ENCODE measurements at regions not wholly inside any gene's neighbourhood (a gene's known extent, or its start where the extent isn't known, plus 50 kb on each side); places are given as distances from the start of the nearest gene placed in this dataset.

DNA sequence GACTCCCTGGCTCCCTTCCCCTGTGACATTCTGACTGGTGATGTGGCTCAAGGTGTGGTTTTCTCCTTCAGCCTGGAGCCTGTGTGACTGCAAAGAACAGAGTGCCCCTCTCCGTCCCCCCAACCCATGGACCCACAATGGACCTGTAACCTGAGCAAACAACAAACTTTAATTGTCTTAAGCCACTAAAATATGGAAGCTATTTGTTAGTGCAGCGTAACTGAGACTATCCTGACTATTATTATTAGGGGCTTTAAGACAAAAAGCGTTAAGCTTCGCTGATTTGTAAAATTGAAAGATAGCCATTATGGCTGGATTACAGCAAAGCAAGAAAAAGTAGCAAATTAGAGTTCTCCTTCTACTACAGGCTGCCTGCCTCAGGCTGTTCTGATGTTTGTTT lies 426.9 kb downstream of the STK39 start:
- no peak for TF ChIP-seq ZNF384 (IDR thresholded peaks at IDR 0.05)
- TF ChIP-seq PKNOX1 (IDR thresholded peaks at IDR 0.05) = no peak
- TF ChIP-seq SP1 (IDR thresholded peaks at IDR 0.05) = no peak
- no peak for TF ChIP-seq FOXM1 (IDR thresholded peaks at IDR 0.05; ENCODE audit: borderline replicate concordance)
- no peak for TF ChIP-seq SUZ12 (IDR thresholded peaks at IDR 0.05)
- no peak for TF ChIP-seq ELF4 (IDR thresholded peaks at IDR 0.05)
- no peak for TF ChIP-seq LEF1 (IDR thresholded peaks at IDR 0.05; ENCODE audit: borderline replicate concordance)
- TF ChIP-seq BHLHE40 (IDR thresholded peaks at IDR 0.05; ENCODE audit: borderline replicate concordance) = no peak
- no peak for TF ChIP-seq HDGF (IDR thresholded peaks at IDR 0.05; ENCODE audit: borderline replicate concordance)
